GM21825 (cell line): ENCODE measurements at regions not wholly inside any gene's neighbourhood (a gene's known extent, or its start where the extent isn't known, plus 50 kb on each side); places are given as distances from the start of the nearest gene placed in this dataset.
"Not testable (repeated sequence)": the region's sequence is repeated elsewhere in the genome, so short reads cannot be mapped to it uniquely, and the experiment has no call there.

ENCODE experiments used
- ATAC-seq: cut with Tn5 transposase; IDR thresholded peaks from one replicate; pipeline ENCODE4 v1.9.1; 2021; ENCODE audit warnings: mild to moderate bottlenecking, moderate library complexity; ENCODE audit not compliant: unreplicated experiment

DNA sequence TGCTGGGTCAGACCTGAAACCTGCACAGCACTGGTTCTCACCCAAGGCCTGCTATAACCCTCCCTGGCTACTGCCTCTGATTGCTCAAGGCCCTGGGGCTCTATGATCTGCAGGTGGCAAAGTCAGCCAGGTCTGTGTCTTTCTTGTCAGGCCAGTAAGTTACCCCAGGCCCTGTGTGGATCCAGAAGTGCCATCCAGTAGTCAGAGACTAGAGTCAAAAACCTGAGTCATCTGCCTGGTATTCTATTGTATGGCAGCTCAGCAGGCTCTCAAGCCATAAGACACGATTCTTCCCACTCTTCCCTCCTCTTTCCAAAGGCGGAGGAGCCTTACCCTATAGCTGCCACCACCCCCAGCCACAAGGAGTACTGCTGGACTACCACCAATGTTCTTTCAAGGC, 593.0 kb downstream of the FRK start:
- ATAC-seq = no peak

DNA sequence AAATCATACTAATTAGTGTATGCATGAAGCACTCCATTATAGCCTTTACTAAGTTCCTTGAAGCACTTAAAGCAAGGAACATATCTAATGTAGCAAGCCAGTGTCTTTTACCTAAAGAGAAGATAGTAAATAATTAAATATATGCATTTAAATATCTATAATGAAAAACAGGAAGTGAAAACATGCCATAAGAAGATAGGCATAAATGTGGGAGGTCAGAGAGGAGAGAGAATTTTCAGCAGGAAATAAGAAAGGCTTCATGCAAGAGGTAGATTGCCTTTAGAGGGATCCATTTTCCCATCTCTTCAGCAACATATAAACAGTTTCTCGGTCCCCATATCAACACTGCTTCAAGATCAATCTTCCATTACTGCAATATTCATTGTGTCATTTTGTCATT, 599.8 kb downstream of the FRK start:
- no peak for ATAC-seq

- ATAC-seq = no peak
Measured at GRCh38 chr6:115456848-115457247, 603.8 kb downstream of the FRK start.

DNA sequence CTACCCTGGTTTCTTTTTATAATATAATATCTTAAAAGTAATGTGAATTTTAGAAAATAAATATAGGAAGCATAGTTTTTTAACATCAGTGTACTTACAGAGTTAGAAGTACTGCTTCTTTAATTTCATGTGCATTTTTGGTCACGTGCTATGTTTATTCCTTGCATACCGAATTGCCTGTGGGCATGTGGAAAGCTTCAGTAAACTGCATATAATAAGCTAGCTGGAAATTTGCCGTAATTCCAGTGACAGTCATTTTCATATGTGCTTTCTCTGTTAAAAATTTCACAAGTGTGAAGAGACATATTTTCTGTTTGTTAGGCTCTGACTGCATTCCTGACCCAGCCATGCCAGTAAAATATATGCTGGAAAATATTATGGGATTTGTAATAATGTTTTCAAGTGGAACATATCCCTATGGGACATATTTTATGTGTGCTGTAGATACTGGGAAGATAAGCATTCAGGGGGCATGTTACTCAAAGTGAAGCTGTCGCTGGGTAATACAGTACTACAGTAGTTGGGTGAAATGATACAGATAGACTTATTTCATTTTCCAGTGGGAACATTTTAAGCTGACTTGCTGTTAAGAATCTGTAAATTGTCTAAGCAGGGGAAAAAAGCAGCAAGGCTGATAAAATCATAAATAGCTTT, 616.7 kb downstream of the FRK start:
- no peak for ATAC-seq

- no peak for ATAC-seq
Measured at GRCh38 chr6:115442323-115442722, 618.4 kb downstream of the FRK start.

DNA sequence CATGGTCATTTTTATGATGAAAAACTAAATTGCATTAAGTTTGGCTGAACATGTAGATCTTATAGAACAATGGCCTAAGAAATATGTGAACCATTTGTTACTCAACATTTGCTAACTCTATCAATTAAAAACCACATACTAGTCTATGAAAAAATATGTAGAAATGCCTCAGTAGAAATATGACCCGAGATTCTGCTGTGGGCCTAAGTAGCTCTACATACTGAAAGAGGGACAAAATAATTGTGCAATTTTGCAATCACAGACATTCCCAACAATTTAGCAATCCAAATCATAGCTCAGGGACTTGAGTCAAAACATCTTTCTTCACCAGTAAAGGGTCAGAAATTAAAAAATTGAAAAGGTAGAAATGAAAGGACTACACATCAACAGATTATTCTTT, 619.0 kb downstream of the FRK start:
- ATAC-seq = no peak

DNA sequence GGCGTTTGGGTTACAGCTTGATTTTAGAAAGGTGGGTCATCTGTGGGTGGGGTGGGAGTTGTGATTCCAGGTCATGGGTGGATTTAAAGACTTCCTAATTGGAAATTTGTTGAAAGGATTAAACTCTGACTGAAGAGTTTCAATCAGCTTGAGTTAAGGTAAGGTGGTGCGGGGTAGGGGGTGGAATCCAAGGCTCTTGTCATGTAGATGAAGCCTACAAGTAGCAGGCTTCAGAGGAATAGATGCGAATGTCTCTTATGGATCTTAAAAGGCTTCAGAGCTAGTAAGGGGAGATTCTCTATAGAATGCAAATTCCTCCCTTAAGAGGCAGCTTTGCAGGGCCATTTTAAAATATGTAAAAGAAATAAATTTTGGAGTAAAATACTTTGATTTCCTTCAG, 645.3 kb downstream of the FRK start:
- no peak for ATAC-seq

DNA sequence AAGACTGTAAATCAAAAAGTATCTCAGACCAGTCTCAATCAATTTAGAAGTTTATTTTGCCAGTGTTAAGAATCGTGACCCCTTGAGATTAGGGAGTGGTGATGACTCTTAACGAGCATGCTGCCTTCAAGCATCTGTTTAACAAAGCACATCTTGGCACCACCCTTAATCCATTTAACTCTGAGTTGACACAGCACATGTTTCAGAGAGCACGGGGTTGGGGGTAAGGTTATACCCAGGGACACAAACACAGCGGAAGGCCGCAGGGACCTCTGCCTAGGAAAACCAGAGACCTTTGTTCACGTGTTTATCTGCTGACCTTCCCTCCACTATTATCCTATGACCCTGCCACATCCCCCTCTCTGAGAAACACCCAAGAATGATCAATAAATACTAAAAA, 645.8 kb downstream of the FRK start:
- not testable (repeated sequence) for ATAC-seq

DNA sequence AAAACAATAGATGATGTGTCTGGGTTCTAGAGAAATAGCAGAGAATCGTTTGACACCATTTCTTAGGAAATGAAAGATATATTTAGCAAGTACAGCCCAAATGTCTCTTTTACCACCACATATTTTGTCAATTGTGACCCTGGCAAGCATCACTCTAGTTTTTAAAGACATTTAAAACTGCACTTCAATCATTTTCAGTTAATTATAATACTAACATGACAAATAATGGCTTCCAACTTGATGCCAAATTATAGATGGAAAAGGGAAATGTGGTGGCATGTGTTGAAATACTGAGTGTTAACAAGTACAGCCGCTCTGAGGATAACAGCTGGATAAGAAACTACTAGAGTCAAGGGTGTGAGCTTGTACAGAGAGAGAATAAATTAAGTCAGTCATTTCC, 648.9 kb downstream of the FRK start:
- ATAC-seq = no peak

GRCh38 chr6:115404446-115404845, 656.2 kb downstream of the FRK start:
- ATAC-seq = no peak

DNA sequence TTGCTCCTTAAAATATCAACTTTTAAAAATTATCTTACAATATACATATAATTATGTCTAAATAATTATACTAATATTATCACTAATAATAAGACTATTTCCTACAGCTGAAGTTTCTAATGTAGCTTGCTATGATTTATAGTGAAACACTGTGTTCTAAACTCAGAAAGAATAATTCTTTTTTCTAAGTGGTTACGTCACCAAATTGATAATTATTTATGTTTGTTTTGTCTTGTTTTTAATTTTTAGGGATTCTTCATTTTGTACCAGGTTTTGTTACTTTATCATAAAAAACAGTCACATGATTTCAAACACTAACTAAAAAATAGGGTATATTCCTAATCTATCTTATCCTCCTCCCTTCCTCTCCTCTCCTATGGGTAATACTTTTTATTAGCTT, 662.1 kb downstream of the FRK start:
- no peak for ATAC-seq

- no peak for ATAC-seq
Measured at GRCh38 chr6:115396112-115396906, 664.4 kb downstream of the FRK start.

DNA sequence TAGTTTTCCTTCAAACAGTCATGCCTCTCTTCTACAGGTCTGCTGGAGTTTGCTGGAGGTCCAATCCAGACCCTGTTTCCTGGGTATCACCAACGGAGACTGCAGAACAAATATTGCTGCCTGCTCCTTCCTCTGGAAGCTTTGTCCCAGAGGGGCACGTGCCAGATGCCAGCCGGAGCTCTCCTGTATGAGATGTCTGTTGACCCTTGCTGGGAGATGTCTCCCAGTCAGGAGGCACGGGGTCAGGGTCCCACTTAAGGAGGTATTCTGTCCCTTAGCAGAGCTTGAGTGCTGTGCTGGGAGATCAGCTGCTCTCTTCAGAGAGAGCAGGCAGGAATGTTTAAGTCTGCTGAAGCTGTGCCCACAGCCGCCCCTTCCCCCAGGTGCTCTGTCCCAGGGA, 666.9 kb downstream of the FRK start:
- ATAC-seq = no peak

DNA sequence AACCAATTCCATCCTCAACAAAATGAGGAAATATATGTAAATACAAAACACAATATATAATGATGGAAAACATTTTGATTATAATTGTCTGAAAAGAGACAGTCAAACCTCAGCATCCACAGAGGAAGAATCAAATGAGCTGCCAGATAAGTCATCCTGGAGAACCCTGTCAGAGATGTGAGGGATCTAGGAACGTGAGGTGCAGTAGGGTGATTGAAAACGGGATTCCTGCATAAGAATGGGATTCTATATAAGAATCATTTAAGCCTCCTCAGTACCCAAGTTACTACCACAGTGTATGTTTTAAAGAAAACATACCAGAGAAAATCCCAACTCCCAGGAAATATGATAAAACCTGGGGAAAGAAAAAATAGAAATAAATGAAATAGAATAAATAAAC, 690.5 kb downstream of the FRK start:
- ATAC-seq = no peak

- ATAC-seq = no peak
Measured at GRCh38 chr6:115365783-115366182, 694.9 kb downstream of the FRK start.

- peak; percentile 95 for ATAC-seq
Measured at GRCh38 chr6:115363379-115363778, 697.3 kb downstream of the FRK start.

DNA sequence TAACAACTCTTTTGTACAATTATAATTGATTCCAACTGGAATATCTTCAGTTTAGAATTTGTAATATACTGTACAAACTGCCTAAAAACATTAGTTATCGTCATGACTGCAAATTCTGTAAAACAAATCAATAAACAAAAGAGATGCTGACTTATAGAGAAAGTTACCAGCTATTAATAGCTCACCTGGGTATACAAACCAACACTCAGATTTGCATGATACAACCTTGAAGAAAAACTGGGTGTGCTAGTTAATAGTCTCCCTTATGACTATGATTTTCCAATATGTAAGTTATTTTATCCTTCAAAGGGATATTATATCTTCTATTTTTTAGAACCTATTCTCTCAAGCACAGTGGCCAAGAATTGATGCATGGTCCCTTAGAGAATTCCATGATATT, 698.5 kb downstream of the FRK start:
- ATAC-seq = no peak

DNA sequence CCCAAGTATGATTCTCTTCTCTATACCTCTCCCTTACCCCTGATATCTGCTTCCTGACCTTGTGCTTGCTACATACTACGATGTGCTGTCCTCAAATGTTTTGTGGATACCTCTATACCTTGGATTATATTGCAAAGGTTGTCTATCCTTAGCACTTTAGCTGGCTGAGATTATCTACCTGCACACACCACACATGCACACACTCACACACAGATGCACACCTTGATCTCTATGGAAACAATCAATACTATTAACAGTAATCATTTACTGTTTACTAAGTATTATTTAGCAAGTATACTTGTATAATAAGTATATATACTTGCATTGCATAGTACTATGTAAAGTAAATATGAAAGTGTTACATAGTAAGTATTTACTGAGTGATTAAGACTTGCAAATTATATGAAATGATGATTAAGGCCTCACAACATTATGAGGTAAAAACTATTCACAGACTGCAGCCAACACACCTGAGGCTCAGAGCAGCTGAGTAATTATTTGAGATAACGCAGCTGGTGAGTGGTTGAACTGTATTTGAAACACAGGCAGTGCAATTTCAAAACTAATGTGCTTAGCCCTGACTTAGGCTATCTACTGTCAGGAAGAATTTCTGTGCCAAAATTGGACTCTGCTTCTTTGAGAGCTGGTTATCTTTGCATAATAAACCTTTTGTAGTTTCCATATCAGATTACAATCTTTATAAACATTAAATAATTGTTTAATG, 699.9 kb downstream of the FRK start:
- ATAC-seq = no peak

DNA sequence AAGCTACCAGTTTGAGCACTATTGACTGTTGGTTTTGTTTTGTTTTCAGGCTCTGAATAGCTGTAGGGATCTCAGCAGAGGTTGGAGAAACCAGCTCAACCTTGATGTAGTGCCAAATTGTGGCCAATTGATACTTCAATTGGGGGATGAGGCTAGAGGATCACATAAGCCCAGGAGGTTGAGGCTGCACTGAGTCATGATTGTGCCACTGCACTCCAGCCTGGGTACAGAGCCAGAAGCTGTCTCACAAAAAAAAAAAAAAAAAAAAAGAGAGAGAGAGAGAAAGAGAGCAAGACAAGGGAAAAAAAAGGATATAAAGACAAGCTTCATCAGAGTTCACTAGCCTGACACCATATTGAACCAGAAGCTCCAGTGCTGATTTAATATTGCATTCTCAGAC, 702.1 kb downstream of the FRK start:
- no peak for ATAC-seq

DNA sequence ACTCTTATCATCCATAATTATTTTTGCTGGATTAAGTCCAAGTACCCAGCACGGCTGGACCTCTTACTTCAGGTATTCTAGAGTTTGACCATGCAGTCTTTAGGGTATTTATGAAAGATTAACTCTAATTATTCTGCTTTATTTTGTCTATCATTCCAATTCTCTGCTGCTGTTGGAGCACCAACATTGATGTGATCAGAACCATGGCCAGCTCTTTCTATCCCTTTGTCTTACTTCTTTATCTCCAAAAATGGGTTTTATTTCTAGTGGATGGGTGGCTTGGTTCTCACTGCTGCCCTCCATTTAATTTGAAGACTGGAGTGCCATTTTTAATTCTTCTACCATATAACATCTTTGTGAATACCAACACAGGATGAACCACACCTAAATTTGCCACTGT, 704.3 kb downstream of the FRK start:
- no peak for ATAC-seq

DNA sequence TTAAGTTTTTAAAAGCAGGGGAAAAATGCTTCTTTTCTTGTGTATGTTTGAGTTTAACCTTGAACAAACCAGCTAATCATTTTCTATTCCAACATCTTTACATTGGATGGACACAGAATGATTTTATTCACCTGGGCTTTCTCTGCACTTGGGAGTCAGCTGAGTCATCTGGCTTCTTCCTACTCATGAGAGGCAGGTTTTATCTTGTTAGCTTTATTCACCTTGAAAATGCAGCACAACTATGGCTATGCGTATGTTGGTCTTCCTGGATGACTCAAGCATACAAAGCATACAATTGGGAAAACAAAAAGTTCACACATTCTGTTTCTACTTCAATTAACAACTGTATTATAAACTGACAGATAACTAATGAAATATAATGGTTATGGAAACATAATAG, 737.7 kb downstream of the FRK start:
- ATAC-seq = no peak

- no peak for ATAC-seq
Measured at GRCh38 chr6:115319823-115320222, 740.9 kb downstream of the FRK start.
